Osteocyte (in vitro differentiated cells): ENCODE measurements at regions not wholly inside any gene's neighbourhood (a gene's known extent, or its start where the extent isn't known, plus 50 kb on each side); places are given as distances from the start of the nearest gene placed in this dataset.

Experiments
- DNase-seq: peaks from one replicate; pipeline ENCODE4 v3.0.0; 2021; ENCODE audit warnings: mixed read lengths; ENCODE audit not compliant: unreplicated experiment; ENCODE audit errors: extremely low spot score
- H3K27ac Mint-ChIP-seq: one replicate; pipeline ENCODE4 v1.8.0; 2021; ENCODE audit warnings: mild to moderate bottlenecking, mixed read lengths; ENCODE audit not compliant: unreplicated experiment
- H3K27me3 Mint-ChIP-seq: one replicate; pipeline ENCODE4 v1.8.0; 2021; ENCODE audit warnings: mixed read lengths; ENCODE audit not compliant: unreplicated experiment
- H3K36me3 Mint-ChIP-seq: one replicate; pipeline ENCODE4 v1.8.0; 2021; ENCODE audit warnings: mixed read lengths; ENCODE audit not compliant: unreplicated experiment
- H3K4me1 Mint-ChIP-seq: one replicate; pipeline ENCODE4 v1.8.0; 2021; ENCODE audit warnings: mixed read lengths; ENCODE audit not compliant: unreplicated experiment
- H3K4me3 Mint-ChIP-seq: one replicate; pipeline ENCODE4 v1.8.0; 2021; ENCODE audit warnings: mild to moderate bottlenecking, moderate library complexity, mixed read lengths; ENCODE audit not compliant: unreplicated experiment
- H3K9me3 Mint-ChIP-seq: one replicate; pipeline ENCODE4 v1.8.0; 2021; ENCODE audit warnings: mixed read lengths; ENCODE audit not compliant: unreplicated experiment
- TF ChIP-seq, protein P1 (sequence below): fragments of 200-600 bp; sonication (generic); IDR thresholded peaks from 2 replicates; pipeline ENCODE4 v1.5.0; 2021; ENCODE audit warnings: antibody characterized with exemption, mild to moderate bottlenecking, moderate library complexity

DNA sequence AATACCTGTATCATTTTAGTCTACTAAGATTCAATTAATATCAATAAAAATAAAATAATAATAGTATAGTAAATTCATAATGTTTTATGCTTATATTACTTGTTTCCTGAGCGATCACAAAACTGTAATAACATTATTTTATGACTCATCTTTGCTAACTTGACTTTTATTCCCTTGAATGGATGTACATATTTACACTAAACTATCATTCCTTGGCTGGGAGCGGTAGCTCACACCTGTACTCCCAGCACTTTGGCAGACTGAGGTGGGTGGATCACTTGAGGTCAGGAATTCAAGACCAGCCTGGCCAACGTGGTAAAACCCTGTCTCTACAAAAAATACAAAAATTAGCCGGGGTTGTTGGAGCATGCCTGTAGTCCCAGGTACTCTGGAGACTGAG, 104.0 kb upstream of the SLC34A2 start:
- H3K27me3 Mint-ChIP-seq, result peaks cover 10% of the 10 kb centered on the region
- no peak for DNase-seq
- TF ChIP-seq, protein P1, sequence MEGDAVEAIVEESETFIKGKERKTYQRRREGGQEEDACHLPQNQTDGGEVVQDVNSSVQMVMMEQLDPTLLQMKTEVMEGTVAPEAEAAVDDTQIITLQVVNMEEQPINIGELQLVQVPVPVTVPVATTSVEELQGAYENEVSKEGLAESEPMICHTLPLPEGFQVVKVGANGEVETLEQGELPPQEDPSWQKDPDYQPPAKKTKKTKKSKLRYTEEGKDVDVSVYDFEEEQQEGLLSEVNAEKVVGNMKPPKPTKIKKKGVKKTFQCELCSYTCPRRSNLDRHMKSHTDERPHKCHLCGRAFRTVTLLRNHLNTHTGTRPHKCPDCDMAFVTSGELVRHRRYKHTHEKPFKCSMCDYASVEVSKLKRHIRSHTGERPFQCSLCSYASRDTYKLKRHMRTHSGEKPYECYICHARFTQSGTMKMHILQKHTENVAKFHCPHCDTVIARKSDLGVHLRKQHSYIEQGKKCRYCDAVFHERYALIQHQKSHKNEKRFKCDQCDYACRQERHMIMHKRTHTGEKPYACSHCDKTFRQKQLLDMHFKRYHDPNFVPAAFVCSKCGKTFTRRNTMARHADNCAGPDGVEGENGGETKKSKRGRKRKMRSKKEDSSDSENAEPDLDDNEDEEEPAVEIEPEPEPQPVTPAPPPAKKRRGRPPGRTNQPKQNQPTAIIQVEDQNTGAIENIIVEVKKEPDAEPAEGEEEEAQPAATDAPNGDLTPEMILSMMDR, result no peak
- no peak overlapping the region for H3K4me3 Mint-ChIP-seq
- H3K4me1 Mint-ChIP-seq, result no peaks in the 10 kb centered on the region
- H3K27ac Mint-ChIP-seq, result no peak overlapping the region
- no peaks in the 10 kb centered on the region for H3K9me3 Mint-ChIP-seq
- no peaks in the 10 kb centered on the region for H3K36me3 Mint-ChIP-seq

DNA sequence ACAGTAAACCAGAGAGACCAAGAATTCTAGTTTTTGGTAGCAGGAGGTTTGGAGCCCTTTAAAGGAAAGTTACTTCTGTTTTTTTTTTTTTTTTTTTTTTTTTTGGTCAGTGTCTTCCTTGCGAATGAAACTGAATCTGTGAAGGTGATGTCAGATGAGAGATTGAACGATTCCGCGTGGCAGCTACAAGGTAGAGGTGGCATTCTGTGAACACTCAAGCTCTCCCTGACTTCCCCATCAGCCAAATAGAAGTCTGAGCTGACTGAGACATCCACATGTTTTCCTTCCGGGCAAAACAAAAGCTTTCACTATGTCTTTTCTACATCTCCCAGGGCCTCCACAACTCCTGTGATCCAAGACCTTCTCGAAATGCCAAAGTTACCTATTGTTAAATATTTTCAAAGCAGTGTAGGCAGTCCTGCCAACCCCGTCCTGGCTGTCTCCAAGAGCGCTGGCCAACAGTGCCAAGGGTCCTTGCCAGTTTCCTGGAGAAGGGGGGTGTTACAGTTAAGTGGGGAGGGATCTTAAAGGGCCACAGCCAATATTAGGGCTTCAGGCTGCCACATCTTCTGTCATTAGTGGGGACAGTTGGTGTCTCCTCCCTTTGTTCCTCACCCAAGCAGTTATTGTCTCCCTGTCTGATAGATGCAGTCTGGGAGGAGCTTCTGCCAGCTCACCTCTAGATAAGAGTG, 102.9 kb upstream of the SLC34A2 start:
- TF ChIP-seq, protein P1, result no peak
- Mint-ChIP-seq H3K4me1 (no peaks in the 10 kb centered on the region), H3K27me3 (peaks cover 10% of the 10 kb centered on the region), H3K27ac (no peak overlapping the region), H3K4me3 (no peak overlapping the region), H3K9me3 (no peaks in the 10 kb centered on the region), H3K36me3 (no peaks in the 10 kb centered on the region)
- DNase-seq, result no peak

DNA sequence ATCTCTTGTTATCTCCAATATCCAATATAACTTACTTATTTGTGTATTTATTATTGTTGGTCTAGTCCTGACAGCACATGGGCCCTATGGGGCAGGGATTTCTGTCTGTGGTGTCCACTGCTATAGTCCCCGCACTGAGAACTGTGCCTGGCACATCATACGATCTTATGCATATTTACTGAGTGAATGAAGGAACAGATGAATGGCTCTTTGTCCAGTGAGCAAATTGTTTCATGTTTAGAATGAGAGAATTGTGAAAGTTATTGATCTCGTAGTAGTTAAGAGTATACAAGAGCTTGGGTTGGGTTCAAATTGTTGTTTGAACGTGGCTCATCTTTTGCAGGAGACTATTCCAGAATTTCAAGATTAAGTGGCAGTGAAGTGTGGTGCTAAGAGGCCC, 96.1 kb upstream of the SLC34A2 start:
- DNase-seq, result no peak
- Mint-ChIP-seq H3K27me3 (peaks cover 7% of the 10 kb centered on the region), H3K36me3 (no peaks in the 10 kb centered on the region), H3K4me1 (no peaks in the 10 kb centered on the region), H3K4me3 (no peak overlapping the region), H3K27ac (no peak overlapping the region), H3K9me3 (no peaks in the 10 kb centered on the region)
- TF ChIP-seq, protein P1, result no peak

DNA sequence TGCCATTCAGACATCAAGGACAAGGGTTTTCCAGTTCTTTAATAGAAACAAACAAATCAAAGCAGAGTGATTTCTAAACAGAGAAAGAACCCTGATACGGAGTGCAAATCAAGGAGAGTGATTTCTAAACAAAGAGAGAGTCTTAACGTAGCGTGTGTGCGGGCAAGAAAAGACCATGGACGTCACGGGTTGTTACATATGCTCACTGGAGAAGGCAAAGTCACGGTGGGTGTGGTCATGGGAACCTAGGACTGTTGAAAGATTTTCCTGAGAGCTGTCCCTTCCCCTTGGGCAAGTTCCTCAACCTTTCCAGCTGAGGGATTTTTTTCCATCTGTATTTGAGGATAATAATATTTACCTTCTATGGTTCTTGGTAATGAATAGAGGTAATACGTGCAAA, 95.0 kb upstream of the SLC34A2 start:
- Mint-ChIP-seq H3K27ac (no peak overlapping the region), H3K4me1 (no peaks in the 10 kb centered on the region), H3K36me3 (no peaks in the 10 kb centered on the region), H3K9me3 (no peaks in the 10 kb centered on the region), H3K27me3 (peaks cover 6% of the 10 kb centered on the region), H3K4me3 (no peak overlapping the region)
- TF ChIP-seq, protein P1, result no peak
- DNase-seq, result no peak

DNA sequence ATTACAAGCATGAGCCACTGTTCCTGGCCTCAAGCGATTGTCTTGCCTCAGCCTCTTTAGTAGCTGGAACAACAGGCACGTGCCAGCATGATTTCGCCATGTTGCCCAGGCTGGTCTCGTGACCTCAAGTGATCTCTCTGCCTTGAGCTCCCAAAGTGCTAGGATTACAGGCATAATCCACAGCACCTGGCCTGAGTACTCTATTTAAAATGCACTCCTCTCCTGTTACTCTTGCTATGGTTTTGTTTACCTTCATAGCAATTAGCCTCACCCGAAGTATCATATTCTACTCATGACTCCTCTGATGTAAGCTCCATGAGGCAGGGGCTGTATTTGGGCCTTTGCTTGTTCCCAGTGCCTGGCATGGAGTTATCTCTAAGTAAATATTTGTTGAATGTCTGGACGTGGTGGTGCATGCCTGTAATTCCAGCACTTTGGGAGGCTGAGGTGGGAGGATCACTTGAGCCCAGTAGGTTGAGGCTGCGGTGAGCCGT, 92.5 kb upstream of the SLC34A2 start:
- Mint-ChIP-seq H3K36me3 (no peaks in the 10 kb centered on the region), H3K4me1 (no peaks in the 10 kb centered on the region), H3K27me3 (peaks cover 11% of the 10 kb centered on the region), H3K9me3 (no peaks in the 10 kb centered on the region), H3K27ac (no peak overlapping the region), H3K4me3 (no peak overlapping the region)
- no peak for DNase-seq
- TF ChIP-seq, protein P1, result no peak
